WTC11 (cell line): ENCODE measurements at regions not wholly inside any gene's neighbourhood (a gene's known extent, or its start where the extent isn't known, plus 50 kb on each side); places are given as distances from the start of the nearest gene placed in this dataset.

ENCODE experiments used
- ATAC-seq: fragments of 200-7000 bp; cut with Tn5 transposase; 2 replicates; pipeline ENCODE4 v1.10.0; 2021; ENCODE audit warnings: mild to moderate bottlenecking, moderate library complexity
- CTCF ChIA-PET: fragments of 300-600 bp; sonication (Branson Sonifier 250); formaldehyde crosslinking; loops from one replicate; lab custom pipeline; 2021; ENCODE audit warnings: antibody characterized with exemption; lab: Charles Lee
- POLR2A ChIA-PET: fragments of 350-600 bp; sonication (Branson Sonifier 250); formaldehyde crosslinking; loops from one replicate; lab custom pipeline; 2021; ENCODE audit warnings: antibody characterized with exemption; lab: Charles Lee
- DNase-seq: peaks from one replicate; pipeline ENCODE4 v3.0.0; 2021; ENCODE audit warnings: low spot score
- H3K27ac Mint-ChIP-seq: 2 replicates; pipeline ENCODE4 v1.8.0; 2021; ENCODE audit warnings: mixed read lengths
- H3K27me3 Mint-ChIP-seq: 2 replicates; pipeline ENCODE4 v1.8.0; 2021; ENCODE audit warnings: low read depth, mild to moderate bottlenecking, moderate library complexity, mixed read lengths
- H3K36me3 Mint-ChIP-seq: 2 replicates; pipeline ENCODE4 v1.8.0; 2021; ENCODE audit warnings: mixed read lengths
- H3K4me1 Mint-ChIP-seq: 2 replicates; pipeline ENCODE4 v1.8.0; 2022; ENCODE audit warnings: mixed read lengths
- H3K4me3 Mint-ChIP-seq: 2 replicates; pipeline ENCODE4 v1.8.0; 2021; ENCODE audit warnings: mild to moderate bottlenecking, moderate library complexity, mixed read lengths
- H3K9me3 Mint-ChIP-seq: 2 replicates; pipeline ENCODE4 v1.8.0; 2021; ENCODE audit warnings: mixed read lengths
- ATF3 ChIP-seq: sonication (generic); formaldehyde crosslinking; conservative IDR thresholded peaks from 2 replicates; pipeline ENCODE4 v1.8.1; 2022; ENCODE audit warnings: mild to moderate bottlenecking, missing genetic modification reagents
- ATF6 ChIP-seq: sonication (generic); formaldehyde crosslinking; IDR thresholded peaks from 2 replicates; pipeline ENCODE4 v1.8.1; 2023; ENCODE audit warnings: mild to moderate bottlenecking, missing genetic modification reagents
- CDX4 ChIP-seq: fragments of 250-450 bp; sonication (Bioruptor Pico); IDR thresholded peaks from 2 replicates; pipeline ENCODE4 v1.9.0; 2021; ENCODE audit warnings: moderate library complexity, mild to moderate bottlenecking, inconsistent platforms, borderline replicate concordance
- CTCF ChIP-seq: fragments of 200-600 bp; IDR thresholded peaks from 2 replicates; pipeline ENCODE4 v1.8.0; 2022; ENCODE audit warnings: antibody characterized with exemption
- FOXJ3 ChIP-seq: sonication (generic); formaldehyde crosslinking; IDR thresholded peaks from 2 replicates; pipeline ENCODE4 v1.9.0; 2021; ENCODE audit warnings: missing genetic modification reagents, mild to moderate bottlenecking, borderline replicate concordance
- FOXK1 ChIP-seq: sonication (generic); formaldehyde crosslinking; IDR thresholded peaks from 2 replicates; pipeline ENCODE4 v1.8.0; 2022; ENCODE audit warnings: mild to moderate bottlenecking, moderate library complexity, missing genetic modification reagents
- GTF2I ChIP-seq: fragments of 250-450 bp; sonication (Bioruptor Pico); conservative IDR thresholded peaks from 2 replicates; pipeline ENCODE4 v1.4.0; 2021; ENCODE audit warnings: mild to moderate bottlenecking
- MAX ChIP-seq: sonication (generic); formaldehyde crosslinking; IDR thresholded peaks from 2 replicates; pipeline ENCODE4 v1.8.0; 2022; ENCODE audit warnings: mild to moderate bottlenecking, missing genetic modification reagents
- NFATC4 ChIP-seq: fragments of 250-450 bp; sonication (Bioruptor Pico); IDR thresholded peaks from 2 replicates; pipeline ENCODE4 v1.9.0; 2021; ENCODE audit warnings: mild to moderate bottlenecking
- PRDM15 ChIP-seq: sonication (generic); formaldehyde crosslinking; IDR thresholded peaks from 2 replicates; pipeline ENCODE4 v1.8.0; 2022; ENCODE audit warnings: missing genetic modification reagents
- PRRX2 ChIP-seq: fragments of 250-450 bp; sonication (Bioruptor Pico); IDR thresholded peaks from 2 replicates; pipeline ENCODE4 v1.8.0; 2021; ENCODE audit warnings: mild to moderate bottlenecking
- SOX15 ChIP-seq: fragments of 250-450 bp; sonication (Bioruptor Pico); IDR thresholded peaks from 2 replicates; pipeline ENCODE4 v1.9.0; 2021; ENCODE audit warnings: mild to moderate bottlenecking
- SP1 ChIP-seq: sonication (generic); formaldehyde crosslinking; conservative IDR thresholded peaks from 2 replicates; pipeline ENCODE4 v1.8.1; 2022; ENCODE audit warnings: missing genetic modification reagents
- TEAD4 ChIP-seq: sonication (generic); formaldehyde crosslinking; IDR thresholded peaks from 2 replicates; pipeline ENCODE4 v1.8.0; 2022; ENCODE audit warnings: mild to moderate bottlenecking, missing genetic modification reagents
- ZMAT4 ChIP-seq: fragments of 250-450 bp; sonication (Bioruptor Pico); IDR thresholded peaks from 2 replicates; pipeline ENCODE4 v1.9.0; 2021; ENCODE audit warnings: mild to moderate bottlenecking
- ZNF219 ChIP-seq: sonication (generic); formaldehyde crosslinking; IDR thresholded peaks from 2 replicates; pipeline ENCODE4 v1.8.0; 2023; ENCODE audit warnings: missing genetic modification reagents, mild to moderate bottlenecking, borderline replicate concordance
- ZNF232 ChIP-seq: sonication (generic); formaldehyde crosslinking; IDR thresholded peaks from 2 replicates; pipeline ENCODE4 v1.8.0; 2022; ENCODE audit warnings: mild to moderate bottlenecking, missing genetic modification reagents
- ZNF281 ChIP-seq: sonication (generic); formaldehyde crosslinking; IDR thresholded peaks from 2 replicates; pipeline ENCODE4 v1.8.0; 2023; ENCODE audit warnings: mild to moderate bottlenecking, missing genetic modification reagents

GRCh38 chr11:64428693-64429092, 69.7 kb downstream of the RPS6KA4 start:
- CTCF ChIA-PET: interaction anchor here (0.7 to 3.7 kb wide), 6 partner anchors 20 to 88 kb away, joined by 3 to 34 read pairs (median 5); no protein-coding TSS in a partner anchor

More at GRCh38 chr11:64428693-64429092, 69.7 kb downstream of the RPS6KA4 start:
- Mint-ChIP-seq H3K4me1 (no peaks in the 10 kb centered on the region), H3K27me3 (peaks cover 50% of the 10 kb centered on the region), H3K4me3 (no peak overlapping the region), H3K36me3 (no peaks in the 10 kb centered on the region), H3K9me3 (no peaks in the 10 kb centered on the region), H3K27ac (no peak overlapping the region)
- POLR2A ChIA-PET: no interaction called here
- DNase-seq (no peak), ATAC-seq (no peak)
- TF ChIP-seq NFATC4 (CRISPR knock-in tag): no peak
- no peak for TF ChIP-seq SOX15 (CRISPR knock-in tag)
- TF ChIP-seq ZNF281 (CRISPR knock-in tag): no peak
- TF ChIP-seq PRRX2 (CRISPR knock-in tag): no peak
- no peak for TF ChIP-seq ZMAT4 (CRISPR knock-in tag)
- TF ChIP-seq GTF2I (CRISPR knock-in tag): no peak
- TF ChIP-seq PRDM15 (CRISPR knock-in tag): no peak
- TF ChIP-seq FOXK1 (CRISPR knock-in tag): no peak
- no peak for TF ChIP-seq ATF3 (CRISPR knock-in tag)
- TF ChIP-seq CDX4: no peak
- TF ChIP-seq ATF6 (CRISPR knock-in tag): no peak
- no peak for TF ChIP-seq TEAD4 (CRISPR knock-in tag)
- TF ChIP-seq ZNF219 (CRISPR knock-in tag): no peak
- no peak for TF ChIP-seq MAX (CRISPR knock-in tag)
- no peak for TF ChIP-seq ZNF232
- no peak for TF ChIP-seq SP1 (CRISPR knock-in tag)
- TF ChIP-seq FOXJ3 (CRISPR knock-in tag): no peak
- no peak for TF ChIP-seq CTCF
